ENCODE measurements at regions not wholly inside any gene's neighbourhood (a gene's known extent, or its start where the extent isn't known, plus 50 kb on each side); places are given as distances from the start of the nearest gene placed in this dataset.

DNA sequence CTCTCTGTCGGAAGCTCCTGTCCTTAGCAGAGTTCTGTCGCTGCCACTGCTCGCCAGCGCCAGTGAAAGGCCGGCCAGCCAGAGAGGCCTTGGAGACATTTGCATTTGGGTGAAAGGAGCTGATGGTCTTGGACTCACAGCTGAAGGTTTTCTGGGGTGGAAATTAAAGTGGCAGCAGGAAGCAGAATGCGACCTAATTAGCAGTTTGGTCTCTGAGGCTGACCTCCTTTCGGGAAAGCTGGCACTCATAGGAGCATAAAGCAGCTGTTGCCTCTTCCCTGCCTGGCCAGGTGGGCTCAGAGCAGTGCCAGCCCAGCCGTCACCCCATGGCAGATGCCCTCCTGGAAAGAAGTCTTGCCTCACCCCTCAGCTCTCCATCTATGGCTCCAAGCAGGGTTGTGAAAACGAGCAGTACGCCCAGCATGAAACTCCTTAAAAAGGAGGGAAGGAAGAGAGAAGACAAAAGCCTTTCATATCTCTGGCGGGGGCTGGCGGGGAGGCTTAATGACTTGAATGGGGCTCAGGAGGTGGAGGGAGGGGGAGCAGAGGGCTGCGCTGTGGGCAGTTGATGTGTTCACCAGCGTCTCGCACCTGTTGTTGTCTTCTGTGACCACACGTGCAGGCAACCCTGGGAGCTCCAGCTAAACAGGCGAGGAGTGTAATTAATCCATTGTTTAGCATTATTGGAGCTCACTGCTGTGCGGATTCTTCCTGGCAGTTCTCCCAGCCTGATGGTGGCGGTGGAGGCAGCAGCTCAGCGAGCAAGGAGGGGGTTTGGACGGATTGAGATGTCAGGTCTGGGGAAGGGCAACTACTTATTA is 264.0 kb downstream of the MID1IP1 start:
- TF ChIP-seq, protein P1, sequence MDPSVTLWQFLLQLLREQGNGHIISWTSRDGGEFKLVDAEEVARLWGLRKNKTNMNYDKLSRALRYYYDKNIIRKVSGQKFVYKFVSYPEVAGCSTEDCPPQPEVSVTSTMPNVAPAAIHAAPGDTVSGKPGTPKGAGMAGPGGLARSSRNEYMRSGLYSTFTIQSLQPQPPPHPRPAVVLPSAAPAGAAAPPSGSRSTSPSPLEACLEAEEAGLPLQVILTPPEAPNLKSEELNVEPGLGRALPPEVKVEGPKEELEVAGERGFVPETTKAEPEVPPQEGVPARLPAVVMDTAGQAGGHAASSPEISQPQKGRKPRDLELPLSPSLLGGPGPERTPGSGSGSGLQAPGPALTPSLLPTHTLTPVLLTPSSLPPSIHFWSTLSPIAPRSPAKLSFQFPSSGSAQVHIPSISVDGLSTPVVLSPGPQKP (IDR thresholded peaks at IDR 0.05; ENCODE audit: borderline replicate concordance, low read depth, low read length) = no peak
- TF ChIP-seq CTCF (conservative IDR thresholded peaks at IDR 0.05; ENCODE audit: low read depth, low read length) = no peak
- TF ChIP-seq CEBPB (IDR thresholded peaks at IDR 0.05; ENCODE audit: low read depth, low read length) = no peak
- no peak for TF ChIP-seq RCOR1 (IDR thresholded peaks at IDR 0.05; ENCODE audit: insufficient replicate concordance, low read length)
- no peak for TF ChIP-seq POLR2A (IDR thresholded peaks at IDR 0.05; ENCODE audit: low read depth, low read length)
- no peak for TF ChIP-seq MAZ (IDR thresholded peaks at IDR 0.05; ENCODE audit: borderline replicate concordance, low read depth, low read length)
- TF ChIP-seq CHD1 (IDR thresholded peaks at IDR 0.05; ENCODE audit: low read depth, low read length) = no peak

All from IMR-90 (cell line).